Astrocyte (in vitro differentiated cells and primary cell): ENCODE measurements at regions not wholly inside any gene's neighbourhood (a gene's known extent, or its start where the extent isn't known, plus 50 kb on each side); places are given as distances from the start of the nearest gene placed in this dataset.

Experiments used
- DNase-seq: peaks from one replicate; pipeline ENCODE4 v3.0.0-alpha.2; 2010; ENCODE audit warnings: low read depth
- FAIRE-seq: peaks from 2 replicates; lab custom pipeline; 2011; peaks lifted over from hg19 to GRCh38; lab: Jason Lieb, UNC
- H2AFZ ChIP-seq: 2 replicates; pipeline ENCODE4 v1.6.0; 2012; ENCODE audit warnings: low read depth, low read length, inconsistent platforms
- H3K27ac ChIP-seq: 2 replicates; pipeline ENCODE4 v1.5.1; 2011; ENCODE audit warnings: low read depth, low read length, inconsistent platforms
- H3K27me3 ChIP-seq: 2 replicates; pipeline ENCODE4 v1.6.0; 2011; ENCODE audit warnings: low read length, inconsistent platforms; ENCODE audit not compliant: insufficient read depth
- H3K36me3 ChIP-seq: 2 replicates; pipeline ENCODE4 v1.5.1; 2011; ENCODE audit warnings: low read length, inconsistent platforms; ENCODE audit not compliant: insufficient read depth
- H3K4me1 ChIP-seq: 2 replicates; pipeline ENCODE4 v1.5.1; 2011; ENCODE audit warnings: low read length, inconsistent platforms; ENCODE audit not compliant: insufficient read depth
- H3K4me2 ChIP-seq: 2 replicates; pipeline ENCODE4 v1.6.0; 2012; ENCODE audit warnings: low read length, inconsistent platforms
- H3K4me3 ChIP-seq: 2 replicates; pipeline ENCODE4 v1.5.1; 2011; ENCODE audit warnings: low read depth, mild to moderate bottlenecking, low read length, inconsistent platforms; ENCODE audit not compliant: insufficient read depth
- H3K79me2 ChIP-seq: 2 replicates; pipeline ENCODE4 v1.6.0; 2012; ENCODE audit warnings: mild to moderate bottlenecking, low read length, inconsistent platforms; ENCODE audit not compliant: insufficient read depth
- H3K9ac ChIP-seq: 2 replicates; pipeline ENCODE4 v1.6.0; 2012; ENCODE audit warnings: mild to moderate bottlenecking, low read length, inconsistent platforms
- H3K9me3 ChIP-seq: 2 replicates; pipeline ENCODE4 v1.5.1; 2012; ENCODE audit warnings: low read depth, mild to moderate bottlenecking, low read length, inconsistent platforms; ENCODE audit not compliant: insufficient read depth
- H4K20me1 ChIP-seq: 2 replicates; pipeline ENCODE4 v1.6.0; 2012; ENCODE audit warnings: low read length, inconsistent platforms; ENCODE audit not compliant: insufficient read depth
- H3K27ac Mint-ChIP-seq: one replicate; pipeline ENCODE4 v1.8.0; 2021; ENCODE audit warnings: mild to moderate bottlenecking, mixed read lengths; ENCODE audit not compliant: unreplicated experiment
- H3K27me3 Mint-ChIP-seq: one replicate; pipeline ENCODE4 v1.8.0; 2021; ENCODE audit warnings: low read depth, mixed read lengths; ENCODE audit not compliant: unreplicated experiment
- H3K36me3 Mint-ChIP-seq: one replicate; pipeline ENCODE4 v1.8.0; 2021; ENCODE audit warnings: low read depth, mixed read lengths; ENCODE audit not compliant: unreplicated experiment
- H3K4me1 Mint-ChIP-seq: one replicate; pipeline ENCODE4 v1.8.0; 2021; ENCODE audit warnings: low read depth, mixed read lengths; ENCODE audit not compliant: unreplicated experiment
- H3K4me3 Mint-ChIP-seq: one replicate; pipeline ENCODE4 v1.8.0; 2021; ENCODE audit warnings: mild to moderate bottlenecking, moderate library complexity, mixed read lengths; ENCODE audit not compliant: unreplicated experiment
- H3K9me3 Mint-ChIP-seq: one replicate; pipeline ENCODE4 v1.8.0; 2021; ENCODE audit warnings: mild to moderate bottlenecking, mixed read lengths; ENCODE audit not compliant: unreplicated experiment
- CTCF ChIP-seq: IDR thresholded peaks from 2 replicates; pipeline ENCODE4 v1.5.1; 2011; ENCODE audit warnings: low read depth, mild to moderate bottlenecking, inconsistent platforms, low read length, moderate library complexity; ENCODE audit not compliant: insufficient read depth
- EZH2 ChIP-seq: IDR thresholded peaks from 2 replicates; pipeline ENCODE4 v1.6.1; 2012; ENCODE audit warnings: mild to moderate bottlenecking, low read length, inconsistent platforms; ENCODE audit not compliant: insufficient read depth

GRCh38 chr1:78437941-78438340 lies 52.8 kb upstream of the PTGFR start:
- Histone ChIP-seq H4K20me1 (no peaks in the 10 kb centered on the region), H3K36me3 (no peaks in the 10 kb centered on the region), H3K9ac (no peak overlapping the region), H3K27ac (no peak overlapping the region), H3K4me3 (no peak overlapping the region), H3K4me1 (no peaks in the 10 kb centered on the region), H3K9me3 (no peaks in the 10 kb centered on the region), H2AFZ (no peak overlapping the region), H3K4me2 (no peak overlapping the region), H3K27me3 (no peaks in the 10 kb centered on the region), H3K79me2 (no peaks in the 10 kb centered on the region)
- peaks cover 12% of the 10 kb centered on the region for H3K4me1 Mint-ChIP-seq
- H3K4me3 Mint-ChIP-seq = no peak overlapping the region
- no peaks in the 10 kb centered on the region for H3K9me3 Mint-ChIP-seq
- no peak for TF ChIP-seq EZH2
- no peak for TF ChIP-seq CTCF
- DNase-seq (no peak), FAIRE-seq (no peak)
- no peaks in the 10 kb centered on the region for H3K27me3 Mint-ChIP-seq
- no peaks in the 10 kb centered on the region for H3K36me3 Mint-ChIP-seq
- no peak overlapping the region for H3K27ac Mint-ChIP-seq

GRCh38 chr1:78440381-78440793 lies 50.4 kb upstream of the PTGFR start:
- TF ChIP-seq EZH2 (no peak), CTCF (no peak)
- H3K9me3 Mint-ChIP-seq = no peaks in the 10 kb centered on the region
- H3K27me3 Mint-ChIP-seq = no peaks in the 10 kb centered on the region
- no peak overlapping the region for H3K4me2 ChIP-seq
- H3K9me3 ChIP-seq = no peaks in the 10 kb centered on the region
- FAIRE-seq = no peak
- no peak overlapping the region for H2AFZ ChIP-seq
- H3K36me3 Mint-ChIP-seq = no peaks in the 10 kb centered on the region
- H3K79me2 ChIP-seq = no peaks in the 10 kb centered on the region
- H3K9ac ChIP-seq = no peak overlapping the region
- H3K27ac ChIP-seq = no peak overlapping the region
- peak; percentile 61 for DNase-seq
- no peaks in the 10 kb centered on the region for H4K20me1 ChIP-seq
- H3K4me1 Mint-ChIP-seq = peaks cover 12% of the 10 kb centered on the region
- H3K4me3 ChIP-seq = no peak overlapping the region
- H3K27ac Mint-ChIP-seq = no peak overlapping the region
- no peak overlapping the region for H3K4me3 Mint-ChIP-seq
- no peaks in the 10 kb centered on the region for H3K36me3 ChIP-seq
- H3K4me1 ChIP-seq = no peaks in the 10 kb centered on the region
- no peaks in the 10 kb centered on the region for H3K27me3 ChIP-seq
